ENCODE measurements at regions not wholly inside any gene's neighbourhood (a gene's known extent, or its start where the extent isn't known, plus 50 kb on each side); places are given as distances from the start of the nearest gene placed in this dataset.

- TF ChIP-seq POLR2A (IDR thresholded peaks at IDR 0.05; ENCODE audit: extremely low read depth, insufficient read length): no peak
- TF ChIP-seq CTCF (IDR thresholded peaks at IDR 0.05; ENCODE audit: low read depth, low read length): no peak
- no peak for TF ChIP-seq MAX (IDR thresholded peaks at IDR 0.05; ENCODE audit: low read depth, low read length)
Measured at GRCh38 chr2:6482256-6482655, 383.5 kb downstream of the CMPK2 start.
